K562 (cell line): ENCODE measurements at regions not wholly inside any gene's neighbourhood (a gene's known extent, or its start where the extent isn't known, plus 50 kb on each side); places are given as distances from the start of the nearest gene placed in this dataset.
A peak's percentile ranks its signal among the peaks of the same experiment; 100 is the strongest.

Experiments used
- CC2D1A ChIP-seq: fragments of 450-650 bp; IDR thresholded peaks from 2 replicates; pipeline ENCODE4 v1.6.1; 2017; ENCODE audit warnings: mild to moderate bottlenecking
- DPF2 ChIP-seq: fragments of 450-650 bp; IDR thresholded peaks from 2 replicates; pipeline ENCODE4 v1.6.1; 2016
- ELF2 ChIP-seq: fragments of 250-450 bp; sonication (Bioruptor Pico); IDR thresholded peaks from 2 replicates; pipeline ENCODE4 v1.5.0; 2021; ENCODE audit warnings: mild to moderate bottlenecking
- ELF4 ChIP-seq: fragments of 450-650 bp; formaldehyde crosslinking; IDR thresholded peaks from 2 replicates; pipeline ENCODE4 v1.4.0; 2022; ENCODE audit warnings: missing genetic modification characterization
- ELK3 ChIP-seq: fragments of 450-650 bp; formaldehyde crosslinking; IDR thresholded peaks from 2 replicates; pipeline ENCODE4 v1.4.0; 2020; ENCODE audit warnings: mild to moderate bottlenecking
- ESRRB ChIP-seq: fragments of 250-450 bp; sonication (Bioruptor Pico); IDR thresholded peaks from 2 replicates; pipeline ENCODE4 v1.5.0; 2020; ENCODE audit warnings: mild to moderate bottlenecking, moderate library complexity, borderline replicate concordance
- ETS1 ChIP-seq: conservative IDR thresholded peaks from 2 replicates; pipeline ENCODE4 v1.6.1; 2011; ENCODE audit warnings: low read depth, mild to moderate bottlenecking, low read length; ENCODE audit not compliant: control insufficient read depth
- ETV1 ChIP-seq: fragments of 450-650 bp; conservative IDR thresholded peaks from 2 replicates; pipeline ENCODE4 v1.6.1; 2016; ENCODE audit warnings: missing genetic modification characterization, control low read depth, low read depth, missing compliant biosample characterization
- IRF1 ChIP-seq: sonication (generic); formaldehyde crosslinking; IDR thresholded peaks from 2 replicates; pipeline ENCODE4 v1.8.0; 2022; ENCODE audit warnings: missing genetic modification reagents, mild to moderate bottlenecking, borderline replicate concordance
- IRF2 ChIP-seq: sonication (generic); formaldehyde crosslinking; IDR thresholded peaks from 2 replicates; pipeline ENCODE4 v1.8.1; 2022; ENCODE audit warnings: mild to moderate bottlenecking, missing genetic modification reagents
- KDM4B ChIP-seq, 2 experiments: fragments of 450-650 bp in 1 of 2; sonication (generic) in 1 of 2; IDR thresholded peaks; 2 replicates each; pipeline ENCODE4 v1.6.1; 2016 to 2017; ENCODE audit warnings: borderline replicate concordance in 2 of 2, antibody characterized with exemption in 1 of 2, low read depth in 1 of 2, mild to moderate bottlenecking in 1 of 2
- KLF1 ChIP-seq: fragments of 450-650 bp; IDR thresholded peaks from 2 replicates; pipeline ENCODE4 v1.6.1; 2016; ENCODE audit warnings: missing genetic modification characterization, missing compliant biosample characterization
- MYNN ChIP-seq, 2 experiments: sonication (generic); formaldehyde crosslinking in 1 of 2; IDR thresholded peaks; 2 replicates each; pipeline versions ENCODE4 v1.5.0 to v1.6.1; 2016 to 2020; ENCODE audit warnings: antibody characterized with exemption in 1 of 2, missing genetic modification reagents in 1 of 2
- NFATC3 ChIP-seq: fragments of 450-650 bp; IDR thresholded peaks from 2 replicates; pipeline ENCODE4 v1.6.1; 2017; ENCODE audit warnings: mild to moderate bottlenecking
- SIN3A ChIP-seq, 2 experiments: fragments of 150-350 bp in 1 of 2; IDR thresholded peaks; 2 replicates each; pipeline ENCODE4 v1.6.1; 2011 to 2016; ENCODE audit warnings: borderline replicate concordance in 2 of 2, low read depth in 2 of 2, low read length in 2 of 2, mild to moderate bottlenecking in 2 of 2, moderate library complexity in 2 of 2; ENCODE audit not compliant: control insufficient read depth in 1 of 2
- SMARCB1 ChIP-seq: IDR thresholded peaks from 2 replicates; pipeline ENCODE4 v1.6.1; 2011; ENCODE audit warnings: improper control_type of control experiment, low read depth; ENCODE audit not compliant: insufficient read length
- SNRNP70 ChIP-seq: fragments of 200-400 bp; formaldehyde crosslinking; optimal IDR thresholded peaks from 2 replicates; pipeline ENCODE3; 2017; ENCODE audit warnings: low read depth, low read length
- SRSF1 ChIP-seq: fragments of 200-400 bp; formaldehyde crosslinking; IDR thresholded peaks from 2 replicates; pipeline ENCODE4 v1.6.1; 2017; ENCODE audit warnings: mild to moderate bottlenecking, low read depth, low read length, moderate library complexity
- TCF15 ChIP-seq: fragments of 250-450 bp; sonication (Bioruptor Pico); IDR thresholded peaks from 2 replicates; pipeline ENCODE4 v1.8.0; 2022; ENCODE audit warnings: moderate library complexity, mild to moderate bottlenecking, inconsistent platforms
- THRAP3 ChIP-seq: fragments of 450-650 bp; IDR thresholded peaks from 2 replicates; pipeline ENCODE4 v1.6.1; 2016; ENCODE audit warnings: mild to moderate bottlenecking, inconsistent platforms, borderline replicate concordance
- ZC3H11A ChIP-seq: IDR thresholded peaks from 2 replicates; pipeline ENCODE4 v1.6.1; 2012; ENCODE audit warnings: low read depth, low read length, improper control_type of control experiment
- ZNF12 ChIP-seq: sonication (generic); formaldehyde crosslinking; IDR thresholded peaks from 2 replicates; pipeline ENCODE4 v1.4.0; 2020; ENCODE audit warnings: mild to moderate bottlenecking, missing genetic modification reagents
- ZNF124 ChIP-seq: sonication (generic); formaldehyde crosslinking; IDR thresholded peaks from 2 replicates; pipeline ENCODE4 v1.8.1; 2022; ENCODE audit warnings: missing genetic modification reagents
- ZNF133 ChIP-seq: fragments of 250-450 bp; sonication (Bioruptor Pico); IDR thresholded peaks from 2 replicates; pipeline ENCODE4 v1.4.0; 2020; ENCODE audit warnings: mild to moderate bottlenecking
- ZNF134 ChIP-seq: fragments of 250-450 bp; sonication (Bioruptor Pico); conservative IDR thresholded peaks from 2 replicates; pipeline ENCODE4 v1.4.0; 2020
- ZNF239 ChIP-seq: fragments of 250-450 bp; sonication (Bioruptor Pico); IDR thresholded peaks from 2 replicates; pipeline ENCODE4 v1.4.0; 2020; ENCODE audit warnings: mild to moderate bottlenecking
- ZNF561 ChIP-seq: fragments of 450-650 bp; formaldehyde crosslinking; conservative IDR thresholded peaks from 2 replicates; pipeline ENCODE4 v1.4.0; 2020; ENCODE audit warnings: mild to moderate bottlenecking, moderate library complexity
- ZNF830 ChIP-seq: fragments of 250-450 bp; sonication (Bioruptor Pico); IDR thresholded peaks from 2 replicates; pipeline ENCODE4 v1.5.0; 2021; ENCODE audit warnings: mild to moderate bottlenecking
- ZZZ3 ChIP-seq: fragments of 450-650 bp; IDR thresholded peaks from 2 replicates; pipeline ENCODE4 v1.6.1; 2016; ENCODE audit warnings: antibody characterized with exemption, mild to moderate bottlenecking, moderate library complexity

GRCh38 chr12:124630791-124631313 lies 63.4 kb upstream of the NCOR2 start (continued):
- no peak for TF ChIP-seq MYNN (IDR thresholded peaks at IDR 0.05)
- no peak for TF ChIP-seq MYNN (CRISPR knock-in tag; IDR thresholded peaks at IDR 0.05)
- TF ChIP-seq THRAP3: no peak
- TF ChIP-seq ZC3H11A: no peak
- no peak for TF ChIP-seq SNRNP70
- TF ChIP-seq ZZZ3: no peak
- 0 out of 2 replicates have a peak, but pooled peaks have one; percentile 35 for TF ChIP-seq ZNF561 (CRISPR knock-in tag)
- TF ChIP-seq CC2D1A: no peak
- TF ChIP-seq ELF2: no peak
- TF ChIP-seq ZNF12: no peak
- TF ChIP-seq ETS1: no peak
- no peak for TF ChIP-seq KDM4B (IDR thresholded peaks at IDR 0.05; ENCODE audit: borderline replicate concordance in 2 of 2, low read depth in 1 of 2)
- no peak for TF ChIP-seq ZNF124 (CRISPR knock-in tag)
- TF ChIP-seq ZNF239 (CRISPR knock-in tag): peak; percentile 58; the same call in 1 of the 2 replicates
- no peak for TF ChIP-seq SIN3A (IDR thresholded peaks at IDR 0.05; ENCODE audit: borderline replicate concordance in 2 of 2, control insufficient read depth in 1 of 2, low read depth in 2 of 2, low read length in 2 of 2)
- no peak for TF ChIP-seq KLF1
- TF ChIP-seq IRF2 (CRISPR knock-in tag): no peak
- no peak for TF ChIP-seq DPF2
- no peak for TF ChIP-seq SMARCB1
- TF ChIP-seq ETV1 (tag): no peak
- no peak for TF ChIP-seq ZNF133
- TF ChIP-seq NFATC3: no peak
- TF ChIP-seq ZNF830 (CRISPR knock-in tag): no peak
- TF ChIP-seq TCF15 (CRISPR knock-in tag): no peak
- no peak for TF ChIP-seq IRF1 (CRISPR knock-in tag)
- TF ChIP-seq SRSF1: no peak
- no peak for TF ChIP-seq ESRRB (CRISPR knock-in tag)
- 0 out of 2 replicates have a peak, but pooled peaks have one; percentile 45 for TF ChIP-seq ELF4 (CRISPR knock-in tag)
- no peak for TF ChIP-seq ELK3
- TF ChIP-seq ZNF134 (CRISPR knock-in tag): no peak; the same call in 1 of the 2 replicates
